BE2C (cell line): ENCODE measurements at regions not wholly inside any gene's neighbourhood (a gene's known extent, or its start where the extent isn't known, plus 50 kb on each side); places are given as distances from the start of the nearest gene placed in this dataset.

ENCODE experiments used
- DNase-seq: peaks from one replicate; pipeline ENCODE4 v3.0.0-alpha.2; 2020
- H3K27me3 ChIP-seq: fragments of 250-450 bp; sonication (Bioruptor Pico); 2 replicates; pipeline ENCODE4 v1.5.1; 2020; ENCODE audit warnings: mild to moderate bottlenecking
- H3K36me3 ChIP-seq: fragments of 250-450 bp; sonication (Bioruptor Pico); 2 replicates; pipeline ENCODE4 v1.5.1; 2020; ENCODE audit warnings: mild to moderate bottlenecking
- H3K4me1 ChIP-seq: fragments of 250-450 bp; sonication (Bioruptor Pico); 2 replicates; pipeline ENCODE4 v1.5.1; 2020
- H3K4me3 ChIP-seq: 2 replicates; pipeline ENCODE4 v1.5.1; 2011; ENCODE audit warnings: low read depth, low read length
- H3K9me3 ChIP-seq: fragments of 250-450 bp; sonication (Bioruptor Pico); 2 replicates; pipeline ENCODE4 v1.5.1; 2020
- TF ChIP-seq, protein P1 (sequence below): IDR thresholded peaks from 2 replicates; pipeline ENCODE4 v1.5.1; 2012; ENCODE audit warnings: mild to moderate bottlenecking, low read depth, low read length

DNA sequence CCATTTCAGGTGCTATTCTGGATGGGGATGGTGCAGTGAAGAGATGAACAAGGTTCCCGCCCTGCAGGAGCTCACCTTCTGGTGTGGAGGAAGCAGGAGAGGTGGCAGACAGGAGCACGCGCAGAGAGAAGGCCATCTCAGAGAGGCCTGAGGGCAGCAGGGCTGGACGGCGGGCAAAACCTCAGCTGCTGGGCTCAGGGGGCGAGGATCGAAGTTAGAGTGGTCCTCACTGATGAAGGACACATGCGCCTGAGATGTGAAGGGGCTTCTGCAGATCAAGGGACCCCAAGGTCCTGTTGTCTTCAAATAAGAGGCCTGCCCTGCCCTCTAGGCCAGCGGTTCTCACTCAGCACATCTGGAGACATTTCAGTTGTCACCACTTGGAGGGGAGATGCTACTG lies 198.4 kb upstream of the PMEPA1 start:
- no peak for DNase-seq
- TF ChIP-seq, protein P1, sequence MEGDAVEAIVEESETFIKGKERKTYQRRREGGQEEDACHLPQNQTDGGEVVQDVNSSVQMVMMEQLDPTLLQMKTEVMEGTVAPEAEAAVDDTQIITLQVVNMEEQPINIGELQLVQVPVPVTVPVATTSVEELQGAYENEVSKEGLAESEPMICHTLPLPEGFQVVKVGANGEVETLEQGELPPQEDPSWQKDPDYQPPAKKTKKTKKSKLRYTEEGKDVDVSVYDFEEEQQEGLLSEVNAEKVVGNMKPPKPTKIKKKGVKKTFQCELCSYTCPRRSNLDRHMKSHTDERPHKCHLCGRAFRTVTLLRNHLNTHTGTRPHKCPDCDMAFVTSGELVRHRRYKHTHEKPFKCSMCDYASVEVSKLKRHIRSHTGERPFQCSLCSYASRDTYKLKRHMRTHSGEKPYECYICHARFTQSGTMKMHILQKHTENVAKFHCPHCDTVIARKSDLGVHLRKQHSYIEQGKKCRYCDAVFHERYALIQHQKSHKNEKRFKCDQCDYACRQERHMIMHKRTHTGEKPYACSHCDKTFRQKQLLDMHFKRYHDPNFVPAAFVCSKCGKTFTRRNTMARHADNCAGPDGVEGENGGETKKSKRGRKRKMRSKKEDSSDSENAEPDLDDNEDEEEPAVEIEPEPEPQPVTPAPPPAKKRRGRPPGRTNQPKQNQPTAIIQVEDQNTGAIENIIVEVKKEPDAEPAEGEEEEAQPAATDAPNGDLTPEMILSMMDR = no peak
- Histone ChIP-seq H3K36me3 (no peaks in the 10 kb centered on the region), H3K4me3 (no peak overlapping the region), H3K9me3 (no peaks in the 10 kb centered on the region), H3K27me3 (no peaks in the 10 kb centered on the region), H3K4me1 (peaks cover 4% of the 10 kb centered on the region)

DNA sequence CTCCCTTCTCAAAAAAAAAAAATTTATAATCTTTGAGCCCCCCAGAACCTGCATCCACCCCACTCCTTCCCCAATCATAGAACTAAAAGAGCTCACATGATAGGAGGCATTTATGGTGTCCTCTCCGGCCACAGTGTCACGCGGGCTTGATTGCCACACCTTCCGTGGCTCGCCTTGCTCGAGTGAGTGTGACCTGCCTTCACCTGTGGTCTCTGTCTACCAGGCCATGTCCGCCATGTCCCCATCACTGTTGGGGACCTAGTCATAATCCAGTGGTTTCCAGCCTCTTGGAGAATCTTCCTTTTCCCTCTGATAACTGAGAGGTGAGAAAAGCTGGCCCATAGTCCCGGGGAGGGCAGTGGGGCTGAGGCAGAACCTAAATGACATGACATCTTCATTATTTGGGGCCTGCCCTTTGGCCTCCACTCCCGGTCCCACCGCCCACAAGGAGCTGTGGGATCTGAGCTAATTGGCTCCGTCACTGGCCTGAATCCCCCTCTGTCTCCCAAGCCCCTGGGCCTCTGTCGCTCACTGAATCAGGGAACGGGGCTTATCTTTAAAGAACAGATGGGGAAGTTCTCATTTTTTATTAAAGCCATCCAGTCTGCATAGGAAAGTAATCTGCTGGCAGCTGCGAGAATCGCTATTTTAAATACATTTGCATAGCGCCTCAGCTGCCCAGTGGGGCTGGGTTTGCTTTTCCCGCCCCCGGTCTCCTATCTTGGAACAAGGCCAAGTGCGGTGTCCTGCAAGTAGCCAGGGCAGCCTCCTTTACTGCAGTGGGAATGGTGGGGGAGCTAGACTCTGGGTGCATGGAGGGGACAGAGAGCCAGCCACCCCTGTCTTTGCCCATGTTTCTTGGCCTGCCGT lies 197.6 kb upstream of the PMEPA1 start:
- TF ChIP-seq, protein P1 = no peak
- DNase-seq = peak; percentile 33
- peaks cover 4% of the 10 kb centered on the region for H3K4me1 ChIP-seq
- no peaks in the 10 kb centered on the region for H3K9me3 ChIP-seq
- H3K27me3 ChIP-seq = no peaks in the 10 kb centered on the region
- H3K36me3 ChIP-seq = no peaks in the 10 kb centered on the region
- H3K4me3 ChIP-seq = no peak overlapping the region

DNA sequence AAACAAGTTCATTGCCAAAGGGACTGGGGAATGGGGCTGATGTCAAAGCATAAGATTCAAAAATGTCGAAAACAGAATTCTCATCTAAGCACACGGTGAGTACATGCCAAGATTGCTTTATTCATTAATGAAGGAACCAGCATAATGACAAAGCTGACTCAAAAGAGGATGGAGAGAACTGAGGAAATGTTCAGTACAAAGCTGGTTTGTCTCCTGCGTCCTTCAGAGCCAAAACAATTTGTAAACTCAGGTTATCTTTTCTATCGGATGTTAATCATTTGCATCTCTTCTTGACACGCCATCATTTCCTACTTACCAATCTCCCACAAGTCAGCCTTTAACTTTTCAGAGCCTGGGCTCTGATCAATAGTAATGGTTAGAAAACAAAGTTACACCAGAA lies 195.6 kb upstream of the PMEPA1 start:
- no peaks in the 10 kb centered on the region for H3K9me3 ChIP-seq
- DNase-seq = no peak
- TF ChIP-seq, protein P1 = no peak
- peaks cover 4% of the 10 kb centered on the region for H3K4me1 ChIP-seq
- no peaks in the 10 kb centered on the region for H3K36me3 ChIP-seq
- H3K4me3 ChIP-seq = no peak overlapping the region
- no peaks in the 10 kb centered on the region for H3K27me3 ChIP-seq

DNA sequence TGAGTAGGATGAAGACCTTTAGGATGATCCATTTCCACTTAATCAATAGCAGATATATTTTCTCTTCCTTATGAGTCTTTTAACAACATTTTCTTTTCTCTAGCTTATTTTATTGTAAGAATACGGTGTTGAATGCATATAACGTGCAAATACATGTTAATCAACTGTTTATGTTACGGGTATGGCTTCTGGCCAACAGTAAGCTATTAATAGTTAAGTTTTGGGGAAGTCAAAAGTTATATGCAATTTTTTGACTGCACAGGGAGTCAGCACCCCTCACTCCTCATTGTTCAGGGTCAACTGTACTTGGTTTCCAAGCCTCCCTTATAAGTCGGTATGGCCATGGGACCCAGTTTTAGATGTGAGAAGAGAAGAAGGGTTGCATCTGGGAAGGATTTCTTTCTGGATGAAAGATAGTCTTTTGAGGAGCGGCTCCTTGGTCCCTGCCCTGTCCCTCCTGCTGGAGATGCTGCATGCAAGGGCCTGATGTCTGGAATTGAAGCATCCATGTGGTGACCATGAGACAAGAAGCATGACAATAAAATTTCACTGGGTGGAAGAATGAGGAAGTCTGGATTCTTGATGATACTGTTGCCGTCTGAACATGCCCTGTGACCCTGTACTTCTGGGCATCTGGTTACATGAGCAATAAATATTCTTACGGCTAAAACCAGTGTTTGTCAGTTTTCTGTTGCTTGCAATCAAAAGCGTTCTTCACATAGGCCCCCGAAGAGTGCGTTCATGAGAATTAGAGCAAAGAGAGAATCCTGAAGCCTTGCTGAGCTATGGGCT lies 194.7 kb upstream of the PMEPA1 start:
- no peaks in the 10 kb centered on the region for H3K27me3 ChIP-seq
- H3K36me3 ChIP-seq = no peaks in the 10 kb centered on the region

DNA sequence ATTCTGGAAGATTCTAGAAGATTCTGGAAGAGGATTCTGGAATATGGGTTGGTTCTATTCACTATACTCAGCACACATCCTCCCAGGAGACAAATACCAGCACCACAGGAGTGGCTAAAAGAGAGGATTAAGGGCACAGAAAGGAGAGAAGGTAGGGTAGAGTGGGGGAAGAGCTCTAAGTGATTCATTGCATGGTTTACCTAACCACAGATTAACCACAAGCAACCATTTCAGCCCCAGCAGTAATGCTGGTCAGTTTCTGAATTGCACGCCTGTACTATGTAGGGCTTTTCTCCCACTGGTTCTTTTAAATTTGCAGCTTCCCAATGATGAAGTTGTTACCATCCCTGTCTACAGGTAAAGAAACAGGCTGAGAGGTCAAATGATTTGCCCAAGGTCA lies 192.7 kb upstream of the PMEPA1 start:
- Histone ChIP-seq H3K4me3 (no peak overlapping the region), H3K36me3 (no peaks in the 10 kb centered on the region), H3K9me3 (no peaks in the 10 kb centered on the region), H3K27me3 (no peaks in the 10 kb centered on the region), H3K4me1 (no peaks in the 10 kb centered on the region)
- no peak for DNase-seq
- TF ChIP-seq, protein P1 = no peak

More for the DNA sequence above, 194.7 kb upstream of the PMEPA1 start:
- H3K4me1 ChIP-seq = peaks cover 4% of the 10 kb centered on the region
- H3K4me3 ChIP-seq = no peak overlapping the region
- DNase-seq = no peak
- TF ChIP-seq, protein P1 = no peak
- H3K9me3 ChIP-seq = no peaks in the 10 kb centered on the region
